ENCODE measurements at regions not wholly inside any gene's neighbourhood (a gene's known extent, or its start where the extent isn't known, plus 50 kb on each side); places are given as distances from the start of the nearest gene placed in this dataset.
A peak's percentile ranks its signal among the peaks of the same experiment; 100 is the strongest.
"Not testable (repeated sequence)": the region's sequence is repeated elsewhere in the genome, so short reads cannot be mapped to it uniquely, and the experiment has no call there.

DNA sequence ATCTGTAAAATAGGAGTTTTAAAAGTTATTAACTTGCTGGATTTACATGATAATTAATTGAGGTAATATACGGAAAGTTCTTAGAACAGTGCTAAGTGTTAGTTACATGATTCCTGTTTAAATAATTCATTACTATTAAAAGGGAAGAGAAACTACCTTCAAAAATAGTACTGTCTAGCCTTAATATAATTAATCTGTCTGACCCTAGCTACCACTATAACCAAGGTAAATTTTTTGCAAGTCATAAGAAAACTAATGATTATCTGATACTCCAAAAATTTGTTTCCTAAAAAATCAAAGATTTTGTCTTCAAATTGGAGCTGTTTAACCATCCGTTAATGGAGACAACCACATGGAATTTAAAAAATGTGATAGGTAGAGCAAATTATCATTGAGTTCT is 294.3 kb upstream of the FBXO33 start:
- DNase-seq (ENCODE audit: low read depth), result no peak
- no peak overlapping the region for H3K4me3 ChIP-seq (ENCODE audit: low read depth, low read length)

DNA sequence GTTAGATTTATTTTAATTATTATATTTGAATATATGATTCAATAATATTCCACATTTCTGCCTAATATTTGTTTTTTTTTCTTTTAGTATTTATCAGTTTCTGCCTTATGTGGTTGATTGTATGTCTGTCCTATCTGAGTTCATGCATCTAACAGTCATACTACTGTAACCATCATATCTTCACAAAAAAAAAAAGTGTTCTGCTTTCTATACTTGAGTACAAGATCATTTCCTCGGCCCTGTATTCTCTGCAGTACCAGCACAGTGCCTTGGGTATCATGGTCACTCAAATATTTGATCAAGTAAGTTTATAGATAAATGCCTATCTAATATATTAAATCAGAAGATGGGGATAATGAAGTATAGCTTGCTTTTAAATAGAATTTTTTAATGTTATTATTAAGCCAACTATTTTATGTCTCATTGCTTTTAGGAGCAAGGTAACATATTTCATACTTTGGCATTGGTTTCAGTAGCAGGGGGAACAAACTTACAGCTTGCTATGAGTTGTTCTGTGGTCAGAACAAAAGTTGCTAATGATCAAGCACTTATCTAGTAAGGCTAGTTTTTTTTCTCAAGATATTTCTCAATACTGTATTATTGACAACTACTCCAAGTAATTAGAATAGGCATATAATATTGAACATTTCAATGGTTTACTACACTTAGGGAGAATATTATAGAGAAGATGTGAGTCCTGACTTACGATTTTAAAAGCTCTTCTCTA is 290.5 kb upstream of the FBXO33 start:
- no peak for DNase-seq (ENCODE audit: low read depth)
- no peak overlapping the region for H3K4me3 ChIP-seq (ENCODE audit: low read depth, low read length)

DNA sequence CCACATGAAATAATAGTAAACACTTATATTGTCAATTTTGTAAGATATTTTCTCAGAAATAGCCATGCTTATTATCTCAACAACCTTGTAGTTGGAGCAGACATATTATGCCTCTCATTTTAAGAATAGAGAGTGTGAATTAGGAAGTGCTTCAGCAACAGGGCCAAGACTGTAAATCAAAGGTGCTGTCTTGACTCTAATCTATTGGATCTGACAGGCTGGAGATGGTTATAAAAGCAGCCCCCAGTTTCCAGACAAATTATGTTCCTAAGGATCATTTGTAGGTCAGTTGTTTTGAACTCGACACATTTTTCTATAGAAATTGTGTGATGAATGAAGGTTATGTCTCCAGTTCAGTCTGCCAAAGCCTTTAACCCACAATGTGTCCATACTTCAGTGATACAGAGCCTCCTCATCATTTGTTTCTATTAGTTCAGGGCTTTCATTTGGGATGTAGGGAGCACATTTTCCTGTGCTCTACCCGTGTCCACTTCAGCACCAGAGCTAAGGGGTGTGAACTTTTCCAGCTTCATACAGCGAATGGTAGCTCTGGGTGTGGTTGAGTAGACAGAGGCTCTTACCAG is 284.8 kb upstream of the FBXO33 start:
- H3K4me3 ChIP-seq (ENCODE audit: low read depth, low read length), result no peak overlapping the region
- no peak for DNase-seq (ENCODE audit: low read depth)

DNA sequence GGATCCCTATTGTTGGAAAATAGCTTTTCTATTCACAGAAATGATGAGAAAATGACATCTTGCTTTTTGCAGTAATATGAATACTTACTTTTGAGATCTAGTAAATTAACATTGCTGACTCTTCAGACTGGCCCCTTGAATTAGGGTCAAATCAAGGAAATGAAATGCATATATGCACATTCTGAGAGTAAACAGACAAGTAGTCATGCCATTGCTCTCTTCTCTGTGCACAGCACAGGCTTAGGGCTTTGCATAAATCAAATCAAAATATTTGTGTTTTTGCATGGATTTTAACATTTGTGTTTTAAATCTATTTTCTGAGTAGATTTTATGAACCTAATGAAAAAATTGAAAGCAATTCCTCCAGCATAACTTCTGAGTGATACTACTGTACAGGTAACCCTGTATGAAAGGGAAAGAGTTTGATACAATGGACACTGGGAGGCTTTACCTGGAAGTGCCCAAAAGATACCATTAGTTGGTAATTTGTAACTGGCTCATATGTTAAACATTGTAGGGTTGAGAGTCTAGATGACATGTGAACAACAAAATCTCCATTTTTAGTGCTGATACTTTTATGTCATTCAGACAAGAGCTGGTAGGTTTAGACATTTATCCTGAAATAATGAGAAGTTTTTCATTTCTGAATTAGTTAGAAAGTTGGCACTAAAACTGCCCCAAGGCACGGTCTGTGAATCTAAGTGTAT is 280.2 kb upstream of the FBXO33 start:
- H3K4me3 ChIP-seq (ENCODE audit: low read depth, low read length), result no peak overlapping the region
- no peak for DNase-seq (ENCODE audit: low read depth)

DNA sequence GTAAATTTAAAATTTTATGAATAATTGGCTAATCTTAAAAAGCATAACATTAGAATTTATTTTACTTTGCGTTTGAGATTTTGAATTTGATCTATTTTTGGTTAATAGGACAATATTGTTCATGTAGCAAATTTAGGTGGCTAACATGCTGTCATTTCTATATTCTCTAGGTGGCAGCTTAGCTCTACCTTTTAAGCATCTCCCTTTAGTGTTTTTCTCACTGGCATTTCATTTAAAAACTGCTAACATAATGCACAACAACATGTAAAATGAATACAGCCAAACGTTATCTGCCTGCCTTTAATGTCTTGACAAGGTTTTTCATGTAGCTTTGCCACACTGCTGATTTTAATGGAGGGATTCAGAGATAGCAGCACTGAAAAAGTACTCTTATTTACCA is 272.4 kb upstream of the FBXO33 start:
- DNase-seq (ENCODE audit: low read depth), result no peak
- H3K4me3 ChIP-seq (ENCODE audit: low read depth, low read length), result no peak overlapping the region

GRCh38 chr14:39694341-39694740 is 262.1 kb upstream of the FBXO33 start:
- H3K4me3 ChIP-seq (ENCODE audit: low read depth, low read length), result no peak overlapping the region
- DNase-seq (ENCODE audit: low read depth), result no peak

- DNase-seq (ENCODE audit: low read depth), result no peak
- no peak overlapping the region for H3K4me3 ChIP-seq (ENCODE audit: low read depth, low read length)
Observed at GRCh38 chr14:39683691-39684260, 251.5 kb upstream of the FBXO33 start.

- no peak overlapping the region for H3K4me3 ChIP-seq (ENCODE audit: low read depth, low read length)
- DNase-seq (ENCODE audit: low read depth), result no peak
Observed at GRCh38 chr14:39682582-39682981, 250.3 kb upstream of the FBXO33 start.

DNA sequence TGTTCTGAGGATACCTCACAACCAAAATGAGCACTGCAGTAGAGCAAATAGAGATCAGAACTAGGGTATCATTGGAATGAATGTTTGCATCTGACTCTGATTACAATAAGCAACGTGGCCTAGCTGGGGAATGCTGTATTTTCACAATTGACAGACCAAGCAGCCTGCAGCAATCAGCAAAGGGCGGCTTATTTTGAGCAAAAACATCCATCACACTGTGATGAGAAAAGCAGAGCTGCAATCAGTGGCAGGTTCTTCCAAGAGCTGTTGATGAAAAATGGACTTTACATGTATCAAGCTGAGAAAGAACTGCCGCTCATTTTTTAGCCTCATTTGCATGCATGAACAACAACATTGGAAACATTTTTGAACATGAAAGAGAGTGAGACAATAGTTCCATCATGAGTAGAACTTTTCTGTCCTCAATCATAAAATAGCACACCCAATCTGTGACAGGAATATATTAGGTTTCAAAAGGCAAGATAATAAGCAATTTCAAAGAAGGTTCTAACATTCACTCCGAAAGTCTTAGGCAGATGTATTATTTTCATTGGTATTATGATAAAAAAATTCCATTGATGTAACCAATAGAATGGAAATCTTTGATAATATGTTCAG is 249.7 kb upstream of the FBXO33 start:
- no peak overlapping the region for H3K4me3 ChIP-seq (ENCODE audit: low read depth, low read length)
- no peak for DNase-seq (ENCODE audit: low read depth)

- H3K4me3 ChIP-seq (ENCODE audit: low read depth, low read length), result no peak overlapping the region
- DNase-seq (ENCODE audit: low read depth), result no peak
Observed at GRCh38 chr14:39680777-39681176, 248.5 kb upstream of the FBXO33 start.

DNA sequence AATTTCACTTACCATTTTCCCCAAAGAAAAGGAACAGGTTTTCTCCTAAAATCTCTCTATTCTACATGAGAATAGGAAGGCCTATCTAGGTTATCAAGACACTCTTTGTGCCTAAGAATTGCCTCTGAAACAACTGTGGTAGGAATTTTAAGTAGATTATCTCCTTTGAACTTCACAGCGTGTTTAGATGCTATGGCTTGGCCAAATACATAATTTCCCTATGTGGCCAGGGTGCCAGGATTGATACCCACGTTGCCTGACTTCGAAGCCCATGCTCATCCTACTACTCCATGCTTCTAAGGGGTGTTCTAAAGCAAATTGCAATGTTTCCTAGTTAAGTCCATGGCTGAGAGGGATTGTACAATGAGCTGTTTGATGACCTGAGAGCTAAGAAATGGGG is 241.5 kb upstream of the FBXO33 start:
- DNase-seq (ENCODE audit: low read depth), result no peak

DNA sequence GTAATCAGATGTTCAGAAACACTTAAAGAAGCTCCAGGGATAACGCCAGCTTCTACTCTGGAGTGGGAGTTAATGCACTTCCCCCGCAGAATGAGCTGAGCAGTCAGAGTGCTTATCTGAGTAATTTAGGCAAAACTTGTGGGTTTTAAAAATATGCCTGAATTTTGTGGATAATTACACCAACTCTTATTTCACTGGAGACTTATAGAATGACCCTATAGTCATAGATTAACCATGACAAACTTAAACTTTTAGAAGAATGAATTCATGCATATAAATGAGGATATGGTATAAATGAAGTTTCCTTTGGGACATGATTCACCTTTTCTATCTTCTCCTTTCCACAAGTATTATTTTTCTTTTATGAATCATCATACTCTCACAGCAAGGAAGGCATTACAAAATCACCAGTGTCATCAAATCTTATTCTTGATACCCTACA is 241.1 kb upstream of the FBXO33 start:
- H3K4me3 ChIP-seq (ENCODE audit: low read depth, low read length), result no peak overlapping the region
- DNase-seq (ENCODE audit: low read depth), result peak; percentile 42

More for the DNA sequence above, 241.5 kb upstream of the FBXO33 start:
- no peak overlapping the region for H3K4me3 ChIP-seq (ENCODE audit: low read depth, low read length)

DNA sequence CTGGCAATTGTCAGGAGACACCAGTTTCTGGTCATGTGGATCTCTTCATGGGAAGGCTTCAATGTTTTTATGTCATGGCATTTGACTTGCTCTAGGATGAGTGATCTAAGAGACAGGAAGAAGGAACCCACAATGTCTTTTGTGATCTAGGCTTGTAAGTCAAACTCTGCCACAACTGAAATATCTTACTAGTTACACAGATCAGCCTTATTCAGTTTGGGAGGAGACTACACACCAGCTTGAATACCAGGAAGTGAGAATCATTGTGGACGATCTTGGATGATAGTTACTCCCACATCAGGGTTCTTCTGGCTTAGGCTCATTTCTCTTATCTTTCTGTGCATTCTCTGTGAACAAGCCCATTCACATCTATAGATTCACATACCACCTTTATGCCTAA is 236.2 kb upstream of the FBXO33 start:
- no peak overlapping the region for H3K4me3 ChIP-seq (ENCODE audit: low read depth, low read length)
- no peak for DNase-seq (ENCODE audit: low read depth)

DNA sequence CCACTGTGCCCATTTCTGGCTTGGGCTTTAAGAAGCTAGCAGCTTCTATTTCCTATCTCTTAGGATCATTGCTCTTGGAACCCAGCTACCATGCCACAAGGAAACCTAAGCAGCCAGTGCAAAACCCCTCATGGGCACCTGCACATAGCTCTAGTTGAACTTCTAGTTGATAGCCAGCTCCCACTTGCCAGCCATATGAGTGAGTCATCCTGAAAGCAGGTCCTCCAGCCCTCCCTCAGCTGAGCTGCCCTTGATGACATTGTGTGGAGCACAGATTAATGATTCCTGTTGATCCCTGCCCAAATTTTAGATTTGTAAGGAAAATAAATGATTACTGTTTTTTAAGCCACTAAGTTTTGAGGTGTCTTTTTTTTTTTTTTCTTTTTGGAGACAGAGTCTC is 234.2 kb upstream of the FBXO33 start:
- no peak for DNase-seq (ENCODE audit: low read depth)
- no peak overlapping the region for H3K4me3 ChIP-seq (ENCODE audit: low read depth, low read length)

DNA sequence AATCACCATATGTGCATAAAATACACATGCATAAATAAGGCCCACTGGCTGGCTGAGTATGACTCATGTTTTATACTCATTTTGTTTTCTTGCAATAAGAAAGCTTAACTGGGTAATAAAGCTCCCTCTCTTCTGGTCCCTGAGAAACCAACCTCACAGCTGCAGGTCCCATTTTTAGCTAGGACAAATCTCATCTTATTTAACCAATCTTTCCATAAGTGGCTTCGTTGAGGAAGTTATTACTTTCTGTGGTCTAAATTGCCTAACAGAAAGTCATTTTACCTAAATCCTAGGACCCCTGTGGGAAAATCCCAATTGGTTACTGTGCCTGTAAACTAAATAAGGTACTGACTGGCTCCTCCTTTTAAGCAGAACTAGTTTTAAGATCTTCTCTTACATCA is 232.8 kb upstream of the FBXO33 start:
- H3K4me3 ChIP-seq (ENCODE audit: low read depth, low read length), result no peak overlapping the region
- DNase-seq (ENCODE audit: low read depth), result no peak

DNA sequence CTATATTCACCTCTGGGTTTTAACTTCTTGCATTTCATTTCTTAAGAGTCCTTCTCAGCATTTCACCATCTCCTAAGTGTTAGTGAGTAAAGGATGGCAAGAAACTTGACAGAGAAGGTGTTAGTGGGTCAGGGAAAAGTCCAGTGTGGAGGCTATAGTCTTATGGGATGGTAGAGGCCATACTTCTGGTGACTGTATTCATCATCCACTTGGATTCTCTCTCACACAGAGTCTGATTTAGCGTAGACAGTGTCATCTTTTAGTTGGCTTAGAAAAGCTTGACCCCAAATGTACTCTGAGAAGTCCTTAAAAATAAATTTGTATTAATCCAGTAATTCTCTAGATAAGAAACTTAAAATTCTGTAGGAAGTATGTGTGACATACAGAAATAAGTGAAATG is 232.4 kb upstream of the FBXO33 start:
- H3K4me3 ChIP-seq (ENCODE audit: low read depth, low read length), result no peak overlapping the region
- no peak for DNase-seq (ENCODE audit: low read depth)

DNA sequence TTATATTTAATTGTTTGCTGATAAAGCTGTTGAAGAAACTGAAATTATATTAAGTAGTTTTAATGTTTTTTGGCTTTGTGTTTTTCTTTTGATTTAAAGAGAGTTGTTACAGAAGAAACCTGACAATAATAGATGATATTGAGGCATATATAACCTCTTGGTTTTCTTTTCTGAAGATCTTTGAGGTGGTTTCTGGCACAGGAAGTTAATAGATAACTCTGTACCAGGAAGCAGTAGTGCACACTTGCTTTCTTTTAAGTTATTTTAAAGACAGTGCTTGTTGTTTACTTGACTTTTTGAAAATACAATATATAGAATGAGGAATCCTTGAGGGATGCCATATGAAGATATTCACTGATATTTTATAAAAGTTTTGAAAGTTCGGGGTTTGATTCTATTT is 209.0 kb upstream of the FBXO33 start:
- DNase-seq (ENCODE audit: low read depth), result no peak
- H3K4me3 ChIP-seq (ENCODE audit: low read depth, low read length), result no peak overlapping the region

DNA sequence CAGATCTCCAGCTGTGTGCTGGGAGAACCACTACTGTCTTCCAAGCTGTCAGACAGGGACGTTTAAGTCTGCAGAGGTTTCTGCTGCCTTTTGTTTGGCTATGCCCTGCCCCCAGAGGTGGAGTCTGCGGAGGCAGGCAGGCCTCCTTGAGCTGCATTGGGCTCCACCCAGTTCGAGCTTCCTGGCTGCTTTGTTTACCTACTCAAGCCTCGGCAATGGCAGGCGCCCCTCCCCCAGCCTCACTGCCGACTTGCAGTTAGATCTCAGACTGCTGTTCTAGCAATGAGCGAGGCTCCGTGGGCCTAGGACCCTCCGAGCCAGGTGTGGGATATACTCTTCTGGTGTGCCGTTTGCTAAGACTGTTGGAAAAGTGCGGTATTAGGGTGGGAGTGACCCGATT is 206.8 kb upstream of the FBXO33 start:
- H3K4me3 ChIP-seq (ENCODE audit: low read depth, low read length); DNase-seq (ENCODE audit: low read depth): not testable (repeated sequence)

GRCh38 chr14:39628087-39628486 is 195.9 kb upstream of the FBXO33 start:
- no peak overlapping the region for H3K4me3 ChIP-seq (ENCODE audit: low read depth, low read length)
- DNase-seq (ENCODE audit: low read depth), result no peak
